Liver (tissue), 8 donors: ENCODE measurements at regions not wholly inside any gene's neighbourhood (a gene's known extent, or its start where the extent isn't known, plus 50 kb on each side); places are given as distances from the start of the nearest gene placed in this dataset.

Experiments
- DNase-seq: peaks from one replicate; pipeline ENCODE4 v3.0.0-alpha.2; 2017; ENCODE audit warnings: low spot score
- H3K27ac ChIP-seq, 2 donors: one replicate each; pipeline ENCODE4 v1.7.0; 2013; ENCODE audit warnings: inconsistent platforms in 2 of 2, low read length in 2 of 2, control low read depth in 1 of 2, low read depth in 1 of 2, mild to moderate bottlenecking in 1 of 2
- H3K27me3 ChIP-seq, 4 donors: one replicate each; pipeline versions ENCODE4 v1.6.1 to v1.7.0; 2013; ENCODE audit warnings: low read length in 3 of 4, inconsistent platforms in 1 of 4, mild to moderate bottlenecking in 1 of 4, moderate library complexity in 1 of 4; ENCODE audit not compliant: control insufficient read depth in 4 of 4, insufficient read depth in 4 of 4
- H3K36me3 ChIP-seq, 4 donors: one replicate each; pipeline versions ENCODE4 v1.6.1 to v1.7.0; 2013; ENCODE audit warnings: low read length in 3 of 4, mild to moderate bottlenecking in 3 of 4, low read depth in 1 of 4, moderate library complexity in 1 of 4; ENCODE audit not compliant: control insufficient read depth in 4 of 4, insufficient read depth in 3 of 4
- H3K4me1 ChIP-seq, 4 donors: one replicate each; pipeline versions ENCODE4 v1.6.1 to v1.7.0; 2013; ENCODE audit warnings: low read length in 3 of 4, mild to moderate bottlenecking in 3 of 4, moderate library complexity in 1 of 4; ENCODE audit not compliant: control insufficient read depth in 4 of 4, insufficient read depth in 4 of 4
- H3K4me3 ChIP-seq, 3 donors: one replicate each; pipeline versions ENCODE4 v1.6.1 to v1.7.0; 2013; ENCODE audit warnings: low read length in 3 of 3, control low read depth in 1 of 3, low read depth in 1 of 3, mild to moderate bottlenecking in 1 of 3
- H3K9ac ChIP-seq, 2 donors: one replicate each; pipeline ENCODE4 v1.7.0; 2013; ENCODE audit warnings: low read length in 2 of 2, mild to moderate bottlenecking in 2 of 2, moderate library complexity in 2 of 2, control low read depth in 1 of 2, low read depth in 1 of 2
- H3K9me3 ChIP-seq, 4 donors: one replicate each; pipeline versions ENCODE4 v1.6.1 to v1.7.0; 2013; ENCODE audit warnings: low read length in 3 of 4; ENCODE audit not compliant: control insufficient read depth in 4 of 4
- ATF3 ChIP-seq: IDR thresholded peaks from 2 replicates; pipeline ENCODE4 v1.6.1; 2016; ENCODE audit warnings: antibody characterized with exemption
- EGR1 ChIP-seq, 2 donors: IDR thresholded peaks; 2 replicates each; pipeline ENCODE4 v1.6.1; 2016 to 2018; ENCODE audit warnings: antibody characterized with exemption in 2 of 2, low read depth in 2 of 2
- FOXA1 ChIP-seq: IDR thresholded peaks from 2 replicates; pipeline ENCODE4 v1.6.1; 2016; ENCODE audit warnings: antibody characterized with exemption
- FOXA2 ChIP-seq: IDR thresholded peaks from 2 replicates; pipeline ENCODE4 v1.6.1; 2016; ENCODE audit warnings: antibody characterized with exemption
- GABPA ChIP-seq, 2 donors: IDR thresholded peaks in 1 of 2; conservative IDR thresholded peaks in 1 of 2; 2 replicates each; pipeline ENCODE4 v1.6.1; 2016; ENCODE audit warnings: antibody characterized with exemption in 2 of 2, mild to moderate bottlenecking in 1 of 2, moderate library complexity in 1 of 2
- HNF4A ChIP-seq, 2 donors: conservative IDR thresholded peaks; 2 replicates each; pipeline ENCODE4 v1.6.1; 2016; ENCODE audit warnings: antibody characterized with exemption in 2 of 2, mild to moderate bottlenecking in 2 of 2
- HNF4G ChIP-seq: IDR thresholded peaks from 2 replicates; pipeline ENCODE4 v1.6.1; 2016; ENCODE audit warnings: antibody characterized with exemption
- RXRA ChIP-seq, 2 donors: IDR thresholded peaks; 2 replicates each; pipeline ENCODE4 v1.6.1; 2017 to 2018; ENCODE audit warnings: antibody characterized with exemption in 2 of 2, mild to moderate bottlenecking in 1 of 2
- TAF1 ChIP-seq: conservative IDR thresholded peaks from 2 replicates; pipeline ENCODE4 v1.6.1; 2016; ENCODE audit warnings: antibody characterized with exemption, mild to moderate bottlenecking
- WGBS: extraction: QIAGEN DNeasy Blood & Tissue Kit; methylation state at CpG from one replicate; pipeline ENCODE4 v1.1.7; 2013; 5-methylcytosine and 5-hydroxymethylcytosine counted together
- TF ChIP-seq, protein P1 (sequence below): fragments of 150-350 bp; IDR thresholded peaks from 2 replicates; pipeline ENCODE4 v1.5.1; 2017; ENCODE audit warnings: improper control_type of control experiment, low read depth, low read length; ENCODE audit not compliant: missing input control
- donor health status: healthy.
- donor health status: healthy.
- donor health status: healthy.
- donor health status: healthy.
- donor health status: healthy.

GRCh38 chrX:30373479-30373878 is 64.3 kb upstream of the NR0B1 start:
- Histone ChIP-seq H3K36me3 (no peaks in the 10 kb centered on the region), H3K4me3 (no peak overlapping the region), H3K9ac (no peak overlapping the region), H3K4me1 (no peaks in the 10 kb centered on the region), H3K9me3 (no peaks in the 10 kb centered on the region), H3K27ac (no peak overlapping the region), H3K27me3 (peaks cover 0 to 6% (median 2%) of the 10 kb centered on the region in 4 donors)
- DNase-seq = no peak
- TF ChIP-seq ATF3 = no peak
- TF ChIP-seq FOXA2 = no peak
- TF ChIP-seq, protein P1, sequence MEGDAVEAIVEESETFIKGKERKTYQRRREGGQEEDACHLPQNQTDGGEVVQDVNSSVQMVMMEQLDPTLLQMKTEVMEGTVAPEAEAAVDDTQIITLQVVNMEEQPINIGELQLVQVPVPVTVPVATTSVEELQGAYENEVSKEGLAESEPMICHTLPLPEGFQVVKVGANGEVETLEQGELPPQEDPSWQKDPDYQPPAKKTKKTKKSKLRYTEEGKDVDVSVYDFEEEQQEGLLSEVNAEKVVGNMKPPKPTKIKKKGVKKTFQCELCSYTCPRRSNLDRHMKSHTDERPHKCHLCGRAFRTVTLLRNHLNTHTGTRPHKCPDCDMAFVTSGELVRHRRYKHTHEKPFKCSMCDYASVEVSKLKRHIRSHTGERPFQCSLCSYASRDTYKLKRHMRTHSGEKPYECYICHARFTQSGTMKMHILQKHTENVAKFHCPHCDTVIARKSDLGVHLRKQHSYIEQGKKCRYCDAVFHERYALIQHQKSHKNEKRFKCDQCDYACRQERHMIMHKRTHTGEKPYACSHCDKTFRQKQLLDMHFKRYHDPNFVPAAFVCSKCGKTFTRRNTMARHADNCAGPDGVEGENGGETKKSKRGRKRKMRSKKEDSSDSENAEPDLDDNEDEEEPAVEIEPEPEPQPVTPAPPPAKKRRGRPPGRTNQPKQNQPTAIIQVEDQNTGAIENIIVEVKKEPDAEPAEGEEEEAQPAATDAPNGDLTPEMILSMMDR = no peak
- no peak for TF ChIP-seq GABPA (IDR thresholded peaks at IDR 0.05 in 1 of 2, conservative IDR thresholded peaks at IDR 0.05 in 1 of 2)
- TF ChIP-seq HNF4G = no peak
- no peak for TF ChIP-seq TAF1
- WGBS = 53% methylated on average over 5 of the region's 5 CpGs

DNA sequence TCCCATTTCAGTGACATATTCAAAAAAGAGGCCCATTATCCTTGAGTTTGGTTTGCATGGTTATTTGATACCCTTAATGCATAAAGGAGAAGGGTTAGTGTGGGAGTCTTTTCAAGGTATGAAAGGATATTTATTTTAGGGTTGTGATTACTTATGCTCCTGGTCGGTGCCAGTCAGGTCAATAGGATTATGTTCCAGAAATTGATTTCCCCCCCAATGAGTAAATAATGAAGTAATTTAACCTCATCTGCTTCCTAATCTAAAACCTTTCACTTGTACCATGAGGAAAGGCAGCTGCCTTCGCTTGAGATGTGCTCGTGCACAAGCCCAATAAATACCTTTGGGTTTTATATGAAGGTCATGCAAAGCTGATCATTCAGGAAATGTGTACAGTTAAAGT is 55.0 kb upstream of the NR0B1 start:
- Histone ChIP-seq H3K27ac (no peak overlapping the region), H3K27me3 (peaks cover 0 to 7% (median 3%) of the 10 kb centered on the region in 4 donors), H3K9me3 (no peaks in the 10 kb centered on the region), H3K4me3 (no peak overlapping the region), H3K4me1 (peaks cover 1 to 13% (median 9%) of the 10 kb centered on the region in 4 donors), H3K36me3 (no peaks in the 10 kb centered on the region), H3K9ac (no peak overlapping the region)
- WGBS = 25% methylated on average over 3 of the region's 3 CpGs
- TF ChIP-seq FOXA1 = peak; percentile 45
- no peak for TF ChIP-seq HNF4G
- TF ChIP-seq HNF4A (conservative IDR thresholded peaks at IDR 0.05) = peak; percentile 33 to 35
- TF ChIP-seq RXRA (IDR thresholded peaks at IDR 0.05) = peak; percentile 51 to 66
- TF ChIP-seq FOXA2 = peak; percentile 79
- TF ChIP-seq EGR1 (IDR thresholded peaks at IDR 0.05; ENCODE audit: low read depth in 2 of 2) = no peak
- TF ChIP-seq TAF1 = no peak
- DNase-seq = no peak
